G401 (cell line): ENCODE measurements at regions not wholly inside any gene's neighbourhood (a gene's known extent, or its start where the extent isn't known, plus 50 kb on each side); places are given as distances from the start of the nearest gene placed in this dataset.

Experiments
- DNase-seq: peaks from one replicate; pipeline ENCODE4 v3.0.0-alpha.2; 2015; ENCODE audit warnings: low spot score
- in situ Hi-C: cut with HindIII; loops from 2 replicates; pipeline ENCODE4 v1.10.0; 2016; ENCODE audit warnings: low sequenced_read_pairs, mixed read lengths

GRCh38 chr9:78615372-78615771 lies 318.4 kb downstream of the PSAT1 start:
- in situ Hi-C loops: no loop called here
- no peak for DNase-seq

GRCh38 chr9:78618735-78619134 lies 321.8 kb downstream of the PSAT1 start:
- no peak for DNase-seq
- in situ Hi-C loops: no loop called here

- no peak for DNase-seq
- in situ Hi-C loops: no loop called here
Measured at GRCh38 chr9:78620303-78620702, 323.4 kb downstream of the PSAT1 start.

GRCh38 chr9:78620764-78621163 lies 323.8 kb downstream of the PSAT1 start:
- in situ Hi-C loops: no loop called here
- DNase-seq: no peak

GRCh38 chr9:78622126-78622525 lies 325.2 kb downstream of the PSAT1 start:
- DNase-seq: no peak
- in situ Hi-C loops: no loop called here

- no peak for DNase-seq
- in situ Hi-C loops: no loop called here
Measured at GRCh38 chr9:78626971-78627370, 330.0 kb downstream of the PSAT1 start.

GRCh38 chr9:78630966-78631365 lies 334.0 kb downstream of the PSAT1 start:
- in situ Hi-C loops: no loop called here
- no peak for DNase-seq

GRCh38 chr9:78640728-78641127 lies 343.8 kb downstream of the PSAT1 start:
- in situ Hi-C loops: no loop called here
- DNase-seq: no peak

- no peak for DNase-seq
- in situ Hi-C loops: no loop called here
Measured at GRCh38 chr9:78644359-78644758, 347.4 kb downstream of the PSAT1 start.

GRCh38 chr9:78654324-78654723 lies 357.4 kb downstream of the PSAT1 start:
- DNase-seq: no peak
- in situ Hi-C loops: no loop called here

GRCh38 chr9:78663369-78663768 lies 366.4 kb downstream of the PSAT1 start:
- DNase-seq: no peak
- in situ Hi-C loops: no loop called here

- in situ Hi-C loops: no loop called here
- DNase-seq: no peak
Measured at GRCh38 chr9:78664370-78664769, 367.4 kb downstream of the PSAT1 start.

- no peak for DNase-seq
- in situ Hi-C loops: no loop called here
Measured at GRCh38 chr9:78666818-78667414, 370.0 kb downstream of the PSAT1 start.

- in situ Hi-C loops: no loop called here
- no peak for DNase-seq
Measured at GRCh38 chr9:78668148-78668832, 371.4 kb downstream of the PSAT1 start.

- in situ Hi-C loops: no loop called here
- DNase-seq: no peak
Measured at GRCh38 chr9:78669591-78669990, 372.7 kb downstream of the PSAT1 start.

GRCh38 chr9:78671785-78672184 lies 374.9 kb downstream of the PSAT1 start:
- no peak for DNase-seq
- in situ Hi-C loops: no loop called here

- DNase-seq: no peak
- in situ Hi-C loops: no loop called here
Measured at GRCh38 chr9:78674874-78675273, 377.9 kb downstream of the PSAT1 start.

GRCh38 chr9:78676009-78676408 lies 379.1 kb downstream of the PSAT1 start:
- DNase-seq: no peak
- in situ Hi-C loops: no loop called here

- in situ Hi-C loops: no loop called here
- DNase-seq: no peak
Measured at GRCh38 chr9:78676623-78677022, 379.7 kb downstream of the PSAT1 start.

GRCh38 chr9:78677326-78677725 lies 380.4 kb downstream of the PSAT1 start:
- in situ Hi-C loops: no loop called here

GRCh38 chr9:78678877-78679276 lies 382.0 kb downstream of the PSAT1 start:
- no peak for DNase-seq

More at GRCh38 chr9:78677326-78677725, 380.4 kb downstream of the PSAT1 start:
- DNase-seq: no peak

More at GRCh38 chr9:78678877-78679276, 382.0 kb downstream of the PSAT1 start:
- in situ Hi-C loops: no loop called here
